ENCODE measurements at regions not wholly inside any gene's neighbourhood (a gene's known extent, or its start where the extent isn't known, plus 50 kb on each side); places are given as distances from the start of the nearest gene placed in this dataset.
"Not testable (repeated sequence)": the region's sequence is repeated elsewhere in the genome, so short reads cannot be mapped to it uniquely, and the experiment has no call there.

DNA sequence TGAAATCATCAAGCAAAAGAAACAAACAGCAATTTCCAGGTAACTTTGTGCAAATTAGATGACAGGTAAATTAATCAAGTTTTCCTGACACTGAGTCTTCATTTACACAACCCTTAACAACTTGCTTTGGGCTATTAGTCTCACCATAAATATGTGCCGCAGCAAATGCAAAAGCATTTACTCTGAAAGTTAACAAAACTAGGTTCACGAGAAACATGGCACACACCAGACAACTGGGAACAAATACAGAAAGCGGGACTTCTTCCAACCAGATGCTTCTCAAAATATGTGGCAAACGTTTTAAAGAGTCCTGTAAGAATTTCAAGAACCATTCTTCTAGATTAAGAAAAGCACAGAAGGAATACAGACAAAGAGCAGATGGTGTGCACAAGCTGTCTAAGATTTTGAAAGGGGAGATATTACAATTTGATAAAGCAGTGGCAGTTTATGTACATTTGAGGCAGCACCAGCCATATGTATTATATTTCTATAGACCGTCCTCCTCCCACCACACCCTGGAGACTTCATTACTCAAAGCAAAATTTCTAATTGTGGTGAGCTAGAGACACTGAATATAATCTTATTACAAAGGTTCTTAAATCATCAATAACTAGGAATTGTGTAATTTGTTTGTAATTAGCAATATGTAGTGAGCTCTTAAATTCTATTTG lies 192.5 kb upstream of the ADAMTS3 start:
- H3K4me3 ChIP-seq: no peak overlapping the region
- no peak for DNase-seq (ENCODE audit: low spot score in 2 of 2)
- H3K36me3 ChIP-seq: no peaks in the 10 kb centered on the region
- H3K9me3 ChIP-seq: no peaks in the 10 kb centered on the region
- 30% methylated on average over 5 of the region's 5 CpGs for WGBS
- no peaks in the 10 kb centered on the region for H3K4me1 ChIP-seq
- TF ChIP-seq, protein P1, sequence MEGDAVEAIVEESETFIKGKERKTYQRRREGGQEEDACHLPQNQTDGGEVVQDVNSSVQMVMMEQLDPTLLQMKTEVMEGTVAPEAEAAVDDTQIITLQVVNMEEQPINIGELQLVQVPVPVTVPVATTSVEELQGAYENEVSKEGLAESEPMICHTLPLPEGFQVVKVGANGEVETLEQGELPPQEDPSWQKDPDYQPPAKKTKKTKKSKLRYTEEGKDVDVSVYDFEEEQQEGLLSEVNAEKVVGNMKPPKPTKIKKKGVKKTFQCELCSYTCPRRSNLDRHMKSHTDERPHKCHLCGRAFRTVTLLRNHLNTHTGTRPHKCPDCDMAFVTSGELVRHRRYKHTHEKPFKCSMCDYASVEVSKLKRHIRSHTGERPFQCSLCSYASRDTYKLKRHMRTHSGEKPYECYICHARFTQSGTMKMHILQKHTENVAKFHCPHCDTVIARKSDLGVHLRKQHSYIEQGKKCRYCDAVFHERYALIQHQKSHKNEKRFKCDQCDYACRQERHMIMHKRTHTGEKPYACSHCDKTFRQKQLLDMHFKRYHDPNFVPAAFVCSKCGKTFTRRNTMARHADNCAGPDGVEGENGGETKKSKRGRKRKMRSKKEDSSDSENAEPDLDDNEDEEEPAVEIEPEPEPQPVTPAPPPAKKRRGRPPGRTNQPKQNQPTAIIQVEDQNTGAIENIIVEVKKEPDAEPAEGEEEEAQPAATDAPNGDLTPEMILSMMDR (IDR thresholded peaks at IDR 0.05): no peak
- H3K27ac ChIP-seq: no peak overlapping the region
- no peaks in the 10 kb centered on the region for H3K27me3 ChIP-seq

- H3K27me3 ChIP-seq; H3K27ac ChIP-seq; H3K4me1 ChIP-seq; H3K36me3 ChIP-seq; H3K9me3 ChIP-seq; DNase-seq (ENCODE audit: low spot score in 2 of 2); H3K4me3 ChIP-seq: not testable (repeated sequence)
Observed at GRCh38 chr4:72753414-72753813, 184.4 kb upstream of the ADAMTS3 start.

DNA sequence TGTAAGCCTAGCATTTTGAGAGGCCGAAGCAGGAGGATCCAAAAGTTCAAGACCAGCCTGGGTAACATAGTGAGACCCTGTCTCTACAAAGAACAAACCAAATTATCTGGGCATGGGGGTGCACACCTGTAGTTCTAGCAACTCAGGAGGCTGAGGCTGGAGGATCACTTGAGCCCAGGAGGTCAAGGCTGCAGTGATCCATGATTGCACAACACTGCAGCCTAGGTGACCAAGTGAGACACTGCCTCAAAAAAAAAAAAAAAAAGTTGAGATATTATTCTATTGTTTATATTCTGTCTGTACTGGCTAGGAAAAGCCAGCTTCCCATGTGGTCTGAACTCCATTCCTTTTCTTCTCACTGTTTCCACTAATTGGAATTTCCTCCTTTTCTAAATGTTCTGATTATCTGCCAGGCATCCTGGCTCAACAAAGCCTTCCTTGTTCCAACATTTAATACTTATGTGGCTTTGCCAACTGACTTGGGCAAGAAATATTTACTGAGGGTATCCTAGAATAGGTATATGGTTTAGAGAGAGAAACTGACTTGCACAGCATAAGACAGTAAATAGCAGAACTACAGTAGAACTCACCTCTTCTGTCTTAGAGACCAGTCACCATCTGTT lies 175.2 kb upstream of the ADAMTS3 start:
- TF ChIP-seq EP300 (IDR thresholded peaks at IDR 0.05) (no peak), POLR2A (IDR thresholded peaks at IDR 0.05) (no peak), POLR2AphosphoS5 (IDR thresholded peaks at IDR 0.05) (no peak)
- TF ChIP-seq, protein P1 (IDR thresholded peaks at IDR 0.05): no peak
- H3K9me3 ChIP-seq: no peaks in the 10 kb centered on the region
- H3K4me3 ChIP-seq: no peak overlapping the region
- WGBS: 75% methylated on average over 1 of the region's 1 CpG
- H3K4me1 ChIP-seq: no peaks in the 10 kb centered on the region
- H3K36me3 ChIP-seq: no peaks in the 10 kb centered on the region
- no peaks in the 10 kb centered on the region for H3K27me3 ChIP-seq
- H3K27ac ChIP-seq: no peak overlapping the region
- no peak for DNase-seq (ENCODE audit: low spot score in 2 of 2)

GRCh38 chr4:72743078-72743477 lies 174.1 kb upstream of the ADAMTS3 start:
- H3K27me3 ChIP-seq: no peaks in the 10 kb centered on the region
- no peak for TF ChIP-seq POLR2A (IDR thresholded peaks at IDR 0.05)
- TF ChIP-seq, protein P1 (IDR thresholded peaks at IDR 0.05): no peak
- TF ChIP-seq POLR2AphosphoS5 (IDR thresholded peaks at IDR 0.05): no peak
- no peak for TF ChIP-seq EP300 (IDR thresholded peaks at IDR 0.05)
- H3K4me1 ChIP-seq: no peaks in the 10 kb centered on the region
- no peak for DNase-seq (ENCODE audit: low spot score in 2 of 2)
- H3K9me3 ChIP-seq: no peaks in the 10 kb centered on the region
- H3K36me3 ChIP-seq: no peaks in the 10 kb centered on the region
- no peak overlapping the region for H3K4me3 ChIP-seq
- H3K27ac ChIP-seq: no peak overlapping the region
- WGBS: 48% methylated on average over 2 of the region's 2 CpGs

- no peaks in the 10 kb centered on the region for H3K27me3 ChIP-seq
- 75% methylated on average over 2 of the region's 2 CpGs for WGBS
- H3K4me3 ChIP-seq: no peak overlapping the region
- H3K4me1 ChIP-seq: no peaks in the 10 kb centered on the region
- no peaks in the 10 kb centered on the region for H3K9me3 ChIP-seq
- no peak for DNase-seq (ENCODE audit: low spot score in 2 of 2)
- no peak overlapping the region for H3K27ac ChIP-seq
- no peak for TF ChIP-seq POLR2A (IDR thresholded peaks at IDR 0.05)
- no peak for TF ChIP-seq EP300 (IDR thresholded peaks at IDR 0.05)
- no peak for TF ChIP-seq POLR2AphosphoS5 (IDR thresholded peaks at IDR 0.05)
- TF ChIP-seq, protein P1 (IDR thresholded peaks at IDR 0.05): no peak
- H3K36me3 ChIP-seq: no peaks in the 10 kb centered on the region
Observed at GRCh38 chr4:72715299-72715698, 146.3 kb upstream of the ADAMTS3 start.
